Caco-2 (cell line): ENCODE measurements at regions not wholly inside any gene's neighbourhood (a gene's known extent, or its start where the extent isn't known, plus 50 kb on each side); places are given as distances from the start of the nearest gene placed in this dataset.

Experiments used
- BruUV-seq: library from RNA; stranded (reverse); fragments of 400-500 nt; replicated peaks from 2 replicates; lab custom pipeline; 2021; lab: Mats Ljungman, UMichigan
- CTCF ChIA-PET: fragments of 300-600 bp; sonication (Branson Sonifier 250); formaldehyde crosslinking; loops from one replicate; lab custom pipeline; 2022; ENCODE audit warnings: antibody characterized with exemption; lab: Charles Lee
- POLR2A ChIA-PET: fragments of 300-600 bp; sonication (Branson Sonifier 250); formaldehyde crosslinking; loops from one replicate; lab custom pipeline; 2022; ENCODE audit warnings: antibody characterized with exemption; lab: Charles Lee
- DNase-seq, 2 experiments: peaks; one replicate each; pipeline versions ENCODE4 v3.0.0 to v3.0.0-alpha.2; 2020 to 2022
- H3K27me3 ChIP-seq: replicated peaks from 2 replicates; pipeline ENCODE4 v1.6.0; 2011; ENCODE audit warnings: low read length; ENCODE audit not compliant: control insufficient read depth, insufficient read depth
- H3K36me3 ChIP-seq: 2 replicates; pipeline ENCODE4 v1.5.1; 2011; ENCODE audit warnings: low read length; ENCODE audit not compliant: control insufficient read depth, insufficient read depth
- H3K4me1 ChIP-seq: fragments of 250-450 bp; sonication (Bioruptor Pico); 2 replicates; pipeline ENCODE4 v1.5.1; 2020; ENCODE audit warnings: mild to moderate bottlenecking
- H3K4me3 ChIP-seq: 2 replicates; pipeline ENCODE4 v1.5.1; 2011; ENCODE audit warnings: low read depth, mild to moderate bottlenecking, control low read depth, low read length
- H3K9me3 ChIP-seq: fragments of 250-450 bp; sonication (Bioruptor Pico); 2 replicates; pipeline ENCODE4 v1.5.1; 2020; ENCODE audit warnings: mild to moderate bottlenecking, moderate library complexity
- H3K27ac Mint-ChIP-seq: one replicate; pipeline ENCODE4 v1.8.0; 2022; ENCODE audit warnings: mixed read lengths; ENCODE audit not compliant: unreplicated experiment
- H3K27me3 Mint-ChIP-seq: one replicate; pipeline ENCODE4 v1.8.0; 2022; ENCODE audit warnings: mixed read lengths; ENCODE audit not compliant: insufficient read depth, unreplicated experiment
- H3K36me3 Mint-ChIP-seq: one replicate; pipeline ENCODE4 v1.8.0; 2022; ENCODE audit warnings: mild to moderate bottlenecking, mixed read lengths; ENCODE audit not compliant: insufficient read depth, unreplicated experiment
- H3K4me1 Mint-ChIP-seq: one replicate; pipeline ENCODE4 v1.8.0; 2022; ENCODE audit warnings: low read depth, mixed read lengths; ENCODE audit not compliant: unreplicated experiment
- H3K4me3 Mint-ChIP-seq: one replicate; pipeline ENCODE4 v1.8.0; 2022; ENCODE audit warnings: mild to moderate bottlenecking, moderate library complexity, mixed read lengths; ENCODE audit not compliant: unreplicated experiment
- H3K9me3 Mint-ChIP-seq: one replicate; pipeline ENCODE4 v1.8.0; 2022; ENCODE audit warnings: mixed read lengths; ENCODE audit not compliant: unreplicated experiment
- CTCF ChIP-seq, 2 experiments: fragments of 200-600 bp in 1 of 2; IDR thresholded peaks; 1 replicate in 1 of 2; 2 replicates in 1 of 2; pipeline versions ENCODE4 v1.5.1 to v1.8.0; 2011 to 2022; ENCODE audit warnings: antibody characterized with exemption in 1 of 2, control low read depth in 1 of 2, inconsistent platforms in 1 of 2, low read depth in 1 of 2, low read length in 1 of 2, mild to moderate bottlenecking in 1 of 2, moderate library complexity in 1 of 2; ENCODE audit not compliant: insufficient read depth in 1 of 2, severe bottlenecking in 1 of 2, unreplicated experiment in 1 of 2
- intact Hi-C: fragments of 100-400 bp; cut with micrococcal nuclease; formaldehyde crosslinking; loops from one replicate; pipeline ENCODE4 v1.10.0; 2022; ENCODE audit not compliant: unreplicated experiment

- intact Hi-C loops, result no loop called here
- Mint-ChIP-seq H3K4me3 (no peak overlapping the region), H3K36me3 (no peaks in the 10 kb centered on the region), H3K27ac (no peak overlapping the region), H3K9me3 (no peaks in the 10 kb centered on the region), H3K4me1 (no peaks in the 10 kb centered on the region), H3K27me3 (no peaks in the 10 kb centered on the region)
- H3K36me3 ChIP-seq, result no peaks in the 10 kb centered on the region
- POLR2A ChIA-PET, result no interaction called here
- no peak for DNase-seq
- H3K27me3 ChIP-seq, result no peaks in the 10 kb centered on the region
- CTCF ChIA-PET, result no interaction called here
- H3K4me3 ChIP-seq, result no peak overlapping the region
- H3K4me1 ChIP-seq, result no peaks in the 10 kb centered on the region
- BruUV-seq, result no TSS peak
- no peak for TF ChIP-seq CTCF (IDR thresholded peaks at IDR 0.05; ENCODE audit: insufficient read depth in 1 of 2, low read depth in 1 of 2, low read length in 1 of 2, severe bottlenecking in 1 of 2, unreplicated experiment in 1 of 2)
- no peaks in the 10 kb centered on the region for H3K9me3 ChIP-seq
Measured at GRCh38 chr5:27341342-27341741, 303.0 kb upstream of the CDH9 start.

- no peaks in the 10 kb centered on the region for H3K9me3 Mint-ChIP-seq
- no peaks in the 10 kb centered on the region for H3K27me3 Mint-ChIP-seq
- H3K27ac Mint-ChIP-seq, result no peak overlapping the region
- no peaks in the 10 kb centered on the region for H3K4me1 ChIP-seq
- ChIA-PET CTCF (no interaction called here), POLR2A (no interaction called here)
- DNase-seq, result no peak
- H3K27me3 ChIP-seq, result no peaks in the 10 kb centered on the region
- no peaks in the 10 kb centered on the region for H3K36me3 ChIP-seq
- no peak overlapping the region for H3K4me3 Mint-ChIP-seq
- TF ChIP-seq CTCF (IDR thresholded peaks at IDR 0.05; ENCODE audit: insufficient read depth in 1 of 2, low read depth in 1 of 2, low read length in 1 of 2, severe bottlenecking in 1 of 2, unreplicated experiment in 1 of 2), result no peak
- no peak overlapping the region for H3K4me3 ChIP-seq
- intact Hi-C loops, result no loop called here
- no peaks in the 10 kb centered on the region for H3K36me3 Mint-ChIP-seq
- H3K4me1 Mint-ChIP-seq, result no peaks in the 10 kb centered on the region
- BruUV-seq, result no TSS peak
- H3K9me3 ChIP-seq, result no peaks in the 10 kb centered on the region
Measured at GRCh38 chr5:27336817-27337216, 298.4 kb upstream of the CDH9 start.

GRCh38 chr5:27328480-27328879, 290.1 kb upstream of the CDH9 start:
- H3K9me3 Mint-ChIP-seq, result no peaks in the 10 kb centered on the region
- peaks cover 4% of the 10 kb centered on the region for H3K27me3 Mint-ChIP-seq
- intact Hi-C loops, result no loop called here
- H3K27me3 ChIP-seq, result no peaks in the 10 kb centered on the region
- no peak overlapping the region for H3K27ac Mint-ChIP-seq
- no peak overlapping the region for H3K4me3 ChIP-seq
- ChIA-PET CTCF (no interaction called here), POLR2A (no interaction called here)
- H3K4me3 Mint-ChIP-seq, result no peak overlapping the region
- H3K4me1 Mint-ChIP-seq, result no peaks in the 10 kb centered on the region
- no peak for DNase-seq
- no peaks in the 10 kb centered on the region for H3K4me1 ChIP-seq
- no peaks in the 10 kb centered on the region for H3K36me3 Mint-ChIP-seq
- H3K36me3 ChIP-seq, result no peaks in the 10 kb centered on the region
- no peaks in the 10 kb centered on the region for H3K9me3 ChIP-seq
- TF ChIP-seq CTCF (IDR thresholded peaks at IDR 0.05; ENCODE audit: insufficient read depth in 1 of 2, low read depth in 1 of 2, low read length in 1 of 2, severe bottlenecking in 1 of 2, unreplicated experiment in 1 of 2), result no peak
- no TSS peak for BruUV-seq
